ENCODE measurements at regions not wholly inside any gene's neighbourhood (a gene's known extent, or its start where the extent isn't known, plus 50 kb on each side); places are given as distances from the start of the nearest gene placed in this dataset.
"Not testable (repeated sequence)": the region's sequence is repeated elsewhere in the genome, so short reads cannot be mapped to it uniquely, and the experiment has no call there.

- not testable (repeated sequence) for DNase-seq
Measured at GRCh38 chr20:18876394-18876793, 62.8 kb downstream of the SCP2D1 start.

GRCh38 chr20:18879262-18879661 is 65.7 kb downstream of the SCP2D1 start:
- no peak for DNase-seq

- no peak for DNase-seq
Measured at GRCh38 chr20:18886756-18887155, 73.2 kb downstream of the SCP2D1 start.

GRCh38 chr20:18901980-18902737 is 88.6 kb downstream of the SCP2D1 start:
- DNase-seq: no peak

- no peak for DNase-seq
Measured at GRCh38 chr20:18904192-18904591, 90.6 kb downstream of the SCP2D1 start.

GRCh38 chr20:18904624-18905023 is 91.0 kb downstream of the SCP2D1 start:
- no peak for DNase-seq

GRCh38 chr20:18906046-18906445 is 92.5 kb downstream of the SCP2D1 start:
- DNase-seq: no peak

GRCh38 chr20:18907353-18907752 is 93.8 kb downstream of the SCP2D1 start:
- DNase-seq: no peak

GRCh38 chr20:18908109-18908508 is 94.5 kb downstream of the SCP2D1 start:
- DNase-seq: no peak

- no peak for DNase-seq
Measured at GRCh38 chr20:18909254-18909653, 95.7 kb downstream of the SCP2D1 start.

GRCh38 chr20:18913701-18914100 is 100.1 kb downstream of the SCP2D1 start:
- no peak for DNase-seq

GRCh38 chr20:18914796-18915195 is 101.2 kb downstream of the SCP2D1 start:
- DNase-seq: no peak

- DNase-seq: no peak
Measured at GRCh38 chr20:18916886-18917750, 103.5 kb downstream of the SCP2D1 start.

- no peak for DNase-seq
Measured at GRCh38 chr20:18919996-18920395, 106.4 kb downstream of the SCP2D1 start.

- no peak for DNase-seq
Measured at GRCh38 chr20:18921291-18921690, 107.7 kb downstream of the SCP2D1 start.

- DNase-seq: no peak
Measured at GRCh38 chr20:18922251-18922650, 108.7 kb downstream of the SCP2D1 start.

- DNase-seq: no peak
Measured at GRCh38 chr20:18922898-18923297, 109.3 kb downstream of the SCP2D1 start.

GRCh38 chr20:18926965-18927364 is 113.4 kb downstream of the SCP2D1 start:
- no peak for DNase-seq

GRCh38 chr20:18928626-18929025 is 115.0 kb downstream of the SCP2D1 start:
- DNase-seq: no peak

GRCh38 chr20:18929800-18930199 is 116.2 kb downstream of the SCP2D1 start:
- no peak for DNase-seq

- no peak for DNase-seq
Measured at GRCh38 chr20:18943542-18943941, 130.0 kb downstream of the SCP2D1 start.

- no peak for DNase-seq
Measured at GRCh38 chr20:18956890-18957289, 143.3 kb downstream of the SCP2D1 start.

GRCh38 chr20:18957328-18957727 is 143.7 kb downstream of the SCP2D1 start:
- DNase-seq: no peak

GRCh38 chr20:18971121-18971520 is 157.5 kb downstream of the SCP2D1 start:
- DNase-seq: no peak

Data from CD4-positive, alpha-beta T cell treated with Interleukin-21 for 1 hour (primary cell).